Esophagus muscularis mucosa (tissue), 4 donors: ENCODE measurements at regions not wholly inside any gene's neighbourhood (a gene's known extent, or its start where the extent isn't known, plus 50 kb on each side); places are given as distances from the start of the nearest gene placed in this dataset.

Source experiments
- DNase-seq: peaks from one replicate; pipeline ENCODE4 v3.0.0-alpha.2; 2017; ENCODE audit errors: extremely low spot score
- H3K27ac ChIP-seq, 4 donors: fragments of 200-600 bp; sonication (generic); replicated peaks in 1 of 4; 1 replicate in 3 of 4; 2 replicates in 1 of 4; pipeline ENCODE4 v1.5.1; 2016 to 2019; ENCODE audit warnings: mild to moderate bottlenecking in 1 of 4
- H3K27me3 ChIP-seq, 4 donors: fragments of 200-600 bp; sonication (generic); one replicate each; pipeline versions ENCODE4 v1.5.1 to v1.6.0; 2016 to 2019
- H3K36me3 ChIP-seq, 4 donors: fragments of 200-600 bp; sonication (generic); one replicate each; pipeline ENCODE4 v1.5.1; 2016 to 2019
- H3K4me1 ChIP-seq, 4 donors: fragments of 200-600 bp; sonication (generic); one replicate each; pipeline ENCODE4 v1.5.1; 2016 to 2019
- H3K4me3 ChIP-seq, 4 donors: fragments of 200-600 bp; sonication (generic); 1 replicate in 2 of 4; 2 replicates in 2 of 4; pipeline ENCODE4 v1.5.1; 2016 to 2019; ENCODE audit warnings: mild to moderate bottlenecking in 4 of 4, moderate library complexity in 1 of 4
- H3K9me3 ChIP-seq, 4 donors: fragments of 200-600 bp; sonication (generic); 1 replicate in 3 of 4; 2 replicates in 1 of 4; pipeline ENCODE4 v1.5.1; 2016 to 2019
- EP300 ChIP-seq: sonication (generic); formaldehyde crosslinking; IDR thresholded peaks from one replicate; pipeline ENCODE4 v1.6.1; 2017; ENCODE audit warnings: antibody characterized with exemption
- POLR2A ChIP-seq: fragments of 450-650 bp; IDR thresholded peaks from one replicate; pipeline ENCODE4 v1.6.1; 2017; ENCODE audit warnings: antibody characterized with exemption, moderate library complexity, mild to moderate bottlenecking, low read depth
- POLR2AphosphoS5 ChIP-seq, 2 donors: sonication (generic); formaldehyde crosslinking; IDR thresholded peaks; one replicate each; pipeline ENCODE4 v1.6.1; 2017; ENCODE audit warnings: antibody characterized with exemption in 2 of 2
- WGBS: methylation state at CpG from one replicate; pipeline ENCODE4 v1.1.5; 2018; 5-methylcytosine and 5-hydroxymethylcytosine counted together
- intact Hi-C: fragments of 100-400 bp; cut with DNase I; formaldehyde crosslinking; loops from one replicate; pipeline ENCODE4 v1.15.1; 2023
- TF ChIP-seq, protein P1 (sequence below), 3 experiments: fragments of 200-600 bp in 2 of 3; fragments of 450-650 bp in 1 of 3; sonication (generic) in 2 of 3; IDR thresholded peaks; one replicate each; pipeline ENCODE4 v1.5.1; 2017 to 2019; ENCODE audit warnings: antibody characterized with exemption in 3 of 3, mild to moderate bottlenecking in 2 of 3, moderate library complexity in 1 of 3

DNA sequence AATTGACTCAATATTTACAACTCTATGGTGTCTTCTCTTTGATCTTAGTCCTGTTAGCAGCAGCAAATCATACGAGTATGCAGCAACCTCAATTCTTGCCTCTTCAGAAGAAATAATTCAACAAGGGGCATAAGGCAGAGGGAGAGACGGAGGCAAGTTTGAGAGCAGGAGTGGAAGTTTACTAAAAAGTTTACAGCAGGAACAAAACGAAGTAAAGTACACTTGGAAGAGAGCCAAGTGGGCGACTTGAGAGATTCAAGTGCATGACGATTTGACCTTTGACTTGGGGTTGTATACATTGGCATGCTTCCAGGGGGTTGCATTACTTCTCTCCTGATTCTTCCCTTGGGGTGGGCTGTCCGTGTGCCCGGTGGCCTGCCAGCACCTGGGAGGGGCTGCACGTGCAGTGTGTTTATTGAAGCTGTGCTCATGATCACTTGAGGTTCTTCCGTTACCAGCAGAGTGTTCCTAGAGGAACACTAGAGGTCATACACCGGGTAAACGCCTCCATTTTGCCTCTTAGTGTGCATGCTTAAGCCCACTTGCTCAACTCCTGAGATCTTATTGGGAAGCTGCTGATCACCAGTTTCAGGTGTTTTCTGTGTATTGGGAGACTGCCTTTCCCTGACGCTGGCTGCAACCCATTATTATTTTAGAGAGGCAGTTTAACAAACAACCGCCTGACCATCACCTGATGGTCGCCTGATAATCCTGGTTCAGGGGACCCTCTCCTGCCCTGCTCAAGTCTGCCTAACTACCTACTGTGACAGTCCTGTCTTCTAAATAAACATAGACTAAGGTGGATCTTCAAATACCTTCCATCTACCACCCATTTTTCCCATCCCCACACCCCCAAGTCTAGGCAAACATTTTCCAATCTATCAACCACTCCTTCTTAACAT, 172.4 kb upstream of the MYLIP start:
- Histone ChIP-seq H3K27ac (no peak overlapping the region), H3K9me3 (no peaks in the 10 kb centered on the region), H3K4me1 (peaks cover 0 to 15% (median 3%) of the 10 kb centered on the region in 4 donors), H3K27me3 (peaks cover 0 to 13% (median 0%) of the 10 kb centered on the region in 4 donors), H3K4me3 (no peak overlapping the region), H3K36me3 (no peaks in the 10 kb centered on the region)
- intact Hi-C loops, result no loop called here
- DNase-seq, result no peak
- WGBS, result 55% methylated on average over 14 of the region's 14 CpGs
- no peak for TF ChIP-seq POLR2A
- no peak for TF ChIP-seq EP300
- TF ChIP-seq POLR2AphosphoS5 (IDR thresholded peaks at IDR 0.05), result no peak
- TF ChIP-seq, protein P1, sequence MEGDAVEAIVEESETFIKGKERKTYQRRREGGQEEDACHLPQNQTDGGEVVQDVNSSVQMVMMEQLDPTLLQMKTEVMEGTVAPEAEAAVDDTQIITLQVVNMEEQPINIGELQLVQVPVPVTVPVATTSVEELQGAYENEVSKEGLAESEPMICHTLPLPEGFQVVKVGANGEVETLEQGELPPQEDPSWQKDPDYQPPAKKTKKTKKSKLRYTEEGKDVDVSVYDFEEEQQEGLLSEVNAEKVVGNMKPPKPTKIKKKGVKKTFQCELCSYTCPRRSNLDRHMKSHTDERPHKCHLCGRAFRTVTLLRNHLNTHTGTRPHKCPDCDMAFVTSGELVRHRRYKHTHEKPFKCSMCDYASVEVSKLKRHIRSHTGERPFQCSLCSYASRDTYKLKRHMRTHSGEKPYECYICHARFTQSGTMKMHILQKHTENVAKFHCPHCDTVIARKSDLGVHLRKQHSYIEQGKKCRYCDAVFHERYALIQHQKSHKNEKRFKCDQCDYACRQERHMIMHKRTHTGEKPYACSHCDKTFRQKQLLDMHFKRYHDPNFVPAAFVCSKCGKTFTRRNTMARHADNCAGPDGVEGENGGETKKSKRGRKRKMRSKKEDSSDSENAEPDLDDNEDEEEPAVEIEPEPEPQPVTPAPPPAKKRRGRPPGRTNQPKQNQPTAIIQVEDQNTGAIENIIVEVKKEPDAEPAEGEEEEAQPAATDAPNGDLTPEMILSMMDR (IDR thresholded peaks at IDR 0.05), result no peak

DNA sequence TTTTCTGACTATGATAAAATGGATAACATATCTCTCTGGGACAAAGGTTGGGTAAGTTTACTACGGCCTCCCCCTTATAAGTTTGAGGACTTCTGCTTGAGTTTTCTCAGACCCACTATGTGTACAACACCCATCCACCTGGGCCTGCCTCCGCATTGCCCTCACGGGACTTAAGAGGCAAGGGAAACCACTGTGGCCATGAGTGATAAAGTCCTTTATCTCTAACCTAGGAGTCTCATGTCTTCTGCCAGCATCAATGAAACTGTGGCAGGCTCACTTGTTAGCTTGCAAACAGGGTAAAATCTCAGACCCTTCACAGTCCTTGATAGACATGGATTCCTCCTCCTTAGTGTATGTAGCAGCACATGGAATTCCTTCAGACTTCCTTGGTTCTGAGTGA, 173.4 kb upstream of the MYLIP start:
- no peak overlapping the region for H3K4me3 ChIP-seq
- intact Hi-C loops, result no loop called here
- H3K9me3 ChIP-seq, result no peaks in the 10 kb centered on the region
- H3K27ac ChIP-seq, result no peak overlapping the region
- no peaks in the 10 kb centered on the region for H3K36me3 ChIP-seq
- DNase-seq, result no peak
- TF ChIP-seq POLR2AphosphoS5 (IDR thresholded peaks at IDR 0.05) (no peak), POLR2A (no peak), EP300 (no peak)
- TF ChIP-seq, protein P1 (IDR thresholded peaks at IDR 0.05), result no peak
- peaks cover 0 to 13% (median 0%) of the 10 kb centered on the region in 4 donors for H3K27me3 ChIP-seq
- WGBS, result 100% methylated on average over 3 of the region's 3 CpGs
- peaks cover 0 to 15% (median 3%) of the 10 kb centered on the region in 4 donors for H3K4me1 ChIP-seq

DNA sequence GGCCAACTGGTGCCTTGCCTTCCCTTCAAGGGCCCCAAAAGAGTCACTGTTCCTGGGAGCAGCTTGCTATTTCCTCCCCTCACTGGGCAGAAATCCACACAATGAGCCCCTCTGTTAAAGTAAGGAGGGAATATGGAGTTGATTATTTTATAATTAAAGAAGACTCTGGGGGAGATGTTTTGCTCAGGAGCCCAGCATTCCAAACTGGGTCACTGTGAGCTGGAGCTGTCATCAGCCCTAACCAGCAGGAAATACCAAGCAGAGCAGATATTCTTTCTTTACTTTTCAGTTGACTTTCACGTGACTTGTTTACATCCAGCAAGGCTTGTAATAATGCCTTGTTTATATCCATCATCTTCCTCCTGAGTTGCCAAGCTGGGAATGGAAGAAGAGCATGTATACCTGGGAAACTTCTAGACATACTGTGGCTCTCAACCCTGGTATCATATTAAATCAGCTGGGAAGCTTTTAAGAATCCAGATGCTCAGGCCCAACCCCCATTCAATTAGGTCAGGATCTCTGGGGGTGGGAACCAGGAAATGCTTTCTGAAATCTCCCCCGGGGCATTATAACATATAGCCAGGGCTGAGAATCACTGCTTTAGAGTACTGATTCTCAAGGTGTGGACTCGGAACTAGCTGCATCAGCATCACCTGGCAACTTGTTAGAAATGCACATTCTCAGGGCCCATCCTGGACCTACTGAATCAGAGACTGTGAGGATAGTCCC, 175.6 kb upstream of the MYLIP start:
- 8% methylated on average over 1 of the region's 3 CpGs for WGBS
- Histone ChIP-seq H3K27ac (no peak overlapping the region), H3K9me3 (no peaks in the 10 kb centered on the region), H3K4me1 (peaks cover 0 to 15% (median 3%) of the 10 kb centered on the region in 4 donors), H3K36me3 (no peaks in the 10 kb centered on the region), H3K4me3 (no peak overlapping the region), H3K27me3 (peaks cover 0 to 13% (median 0%) of the 10 kb centered on the region in 4 donors)
- intact Hi-C loops, result no loop called here
- no peak for DNase-seq
- TF ChIP-seq EP300, result no peak
- TF ChIP-seq, protein P1 (IDR thresholded peaks at IDR 0.05), result no peak
- TF ChIP-seq POLR2A, result no peak
- no peak for TF ChIP-seq POLR2AphosphoS5 (IDR thresholded peaks at IDR 0.05)

DNA sequence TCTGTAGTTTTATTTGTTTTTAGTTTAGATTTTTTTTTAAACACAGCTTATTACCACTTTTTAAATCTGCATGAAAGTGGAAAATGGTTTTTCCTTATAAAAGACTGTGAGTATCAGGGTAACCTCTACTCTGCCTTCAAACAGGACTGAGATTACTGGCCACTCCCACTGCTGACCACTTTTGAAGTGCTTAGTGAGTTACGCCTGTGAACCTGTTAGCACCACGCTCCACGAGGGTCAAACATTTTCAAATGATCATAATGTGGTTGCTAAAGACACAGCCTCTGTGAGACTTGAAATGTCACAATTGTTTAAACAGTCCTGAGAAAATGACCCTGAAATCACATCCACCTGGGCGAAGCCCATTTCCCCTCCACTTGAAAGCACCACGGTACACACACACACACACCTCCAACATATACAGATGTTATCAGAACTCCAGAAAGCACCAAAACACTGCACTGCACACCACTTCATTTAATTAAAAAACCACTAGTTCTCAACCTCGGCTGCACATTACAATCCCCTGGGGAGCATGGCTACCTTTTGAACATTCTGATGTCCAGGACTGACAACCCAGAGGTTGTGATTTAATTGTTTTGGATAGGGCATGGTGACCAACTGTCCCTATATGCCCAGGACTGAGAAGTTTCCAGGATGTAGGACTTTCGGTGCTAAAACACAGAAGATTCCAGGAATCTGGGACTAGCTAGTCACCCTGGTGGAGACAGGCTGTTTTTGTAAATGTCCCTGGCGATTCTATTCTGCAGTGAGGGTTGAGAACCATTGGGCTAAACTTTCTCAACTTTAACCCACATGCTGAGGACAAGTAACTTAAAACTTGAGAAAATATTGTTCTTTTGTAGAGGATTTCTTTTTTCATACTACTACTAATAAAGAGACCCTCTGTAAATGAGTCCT, 176.4 kb upstream of the MYLIP start:
- Histone ChIP-seq H3K36me3 (no peaks in the 10 kb centered on the region), H3K27me3 (peaks cover 0 to 13% (median 0%) of the 10 kb centered on the region in 4 donors), H3K4me1 (peaks cover 0 to 15% (median 3%) of the 10 kb centered on the region in 4 donors), H3K4me3 (no peak overlapping the region), H3K27ac (no peak overlapping the region), H3K9me3 (no peaks in the 10 kb centered on the region)
- intact Hi-C loops, result no loop called here
- 84% methylated on average over 8 of the region's 8 CpGs for WGBS
- no peak for TF ChIP-seq POLR2A
- TF ChIP-seq POLR2AphosphoS5 (IDR thresholded peaks at IDR 0.05), result no peak
- no peak for TF ChIP-seq EP300
- TF ChIP-seq, protein P1 (IDR thresholded peaks at IDR 0.05), result no peak
- DNase-seq, result no peak
